ENCODE measurements at regions not wholly inside any gene's neighbourhood (a gene's known extent, or its start where the extent isn't known, plus 50 kb on each side); places are given as distances from the start of the nearest gene placed in this dataset.

GRCh38 chr3:106640353-106640752 is 736.9 kb upstream of the CCDC54 start:
- H3K36me3 ChIP-seq = no peaks in the 10 kb centered on the region
- H3K27ac ChIP-seq = no peak overlapping the region
- H3K4me3 ChIP-seq = no peak overlapping the region
- TF ChIP-seq EP300 (IDR thresholded peaks at IDR 0.05) (no peak), POLR2AphosphoS5 (IDR thresholded peaks at IDR 0.05) (no peak), POLR2A (IDR thresholded peaks at IDR 0.05) (no peak)
- TF ChIP-seq, protein P1, sequence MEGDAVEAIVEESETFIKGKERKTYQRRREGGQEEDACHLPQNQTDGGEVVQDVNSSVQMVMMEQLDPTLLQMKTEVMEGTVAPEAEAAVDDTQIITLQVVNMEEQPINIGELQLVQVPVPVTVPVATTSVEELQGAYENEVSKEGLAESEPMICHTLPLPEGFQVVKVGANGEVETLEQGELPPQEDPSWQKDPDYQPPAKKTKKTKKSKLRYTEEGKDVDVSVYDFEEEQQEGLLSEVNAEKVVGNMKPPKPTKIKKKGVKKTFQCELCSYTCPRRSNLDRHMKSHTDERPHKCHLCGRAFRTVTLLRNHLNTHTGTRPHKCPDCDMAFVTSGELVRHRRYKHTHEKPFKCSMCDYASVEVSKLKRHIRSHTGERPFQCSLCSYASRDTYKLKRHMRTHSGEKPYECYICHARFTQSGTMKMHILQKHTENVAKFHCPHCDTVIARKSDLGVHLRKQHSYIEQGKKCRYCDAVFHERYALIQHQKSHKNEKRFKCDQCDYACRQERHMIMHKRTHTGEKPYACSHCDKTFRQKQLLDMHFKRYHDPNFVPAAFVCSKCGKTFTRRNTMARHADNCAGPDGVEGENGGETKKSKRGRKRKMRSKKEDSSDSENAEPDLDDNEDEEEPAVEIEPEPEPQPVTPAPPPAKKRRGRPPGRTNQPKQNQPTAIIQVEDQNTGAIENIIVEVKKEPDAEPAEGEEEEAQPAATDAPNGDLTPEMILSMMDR (IDR thresholded peaks at IDR 0.05) = no peak
- H3K4me1 ChIP-seq = no peaks in the 10 kb centered on the region
- WGBS, 2 donors = 60 to 68% methylated on average over 1 of the region's 1 CpG
- H3K27me3 ChIP-seq = no peaks in the 10 kb centered on the region
- ATAC-seq (ENCODE audit: low FRiP score in 2 of 2) = no peak
- no peak for DNase-seq
- H3K9me3 ChIP-seq = peaks cover 0 to 4% (median 0%) of the 10 kb centered on the region in 4 donors

DNA sequence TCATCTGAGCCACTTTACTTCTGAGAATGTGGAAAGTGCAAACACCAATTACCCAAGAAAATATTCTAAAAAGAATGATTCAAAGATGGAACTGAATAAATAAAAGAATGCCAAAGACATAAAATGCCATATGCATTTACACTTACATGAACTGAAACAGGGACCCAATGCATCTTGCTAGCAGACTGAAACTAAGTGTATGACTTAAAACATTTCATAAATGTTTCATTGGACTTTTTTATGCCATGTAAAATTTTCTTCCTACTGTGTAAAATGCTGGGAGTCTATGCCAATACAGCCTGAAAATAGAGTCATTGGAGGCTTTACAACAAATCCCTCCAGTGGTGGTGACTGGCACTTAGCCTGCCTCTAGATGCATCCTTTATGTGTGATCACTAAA is 735.1 kb upstream of the CCDC54 start:
- no peaks in the 10 kb centered on the region for H3K27me3 ChIP-seq
- H3K4me1 ChIP-seq = no peaks in the 10 kb centered on the region
- TF ChIP-seq, protein P1 (IDR thresholded peaks at IDR 0.05) = no peak
- TF ChIP-seq POLR2AphosphoS5 (IDR thresholded peaks at IDR 0.05) (no peak), EP300 (IDR thresholded peaks at IDR 0.05) (no peak), POLR2A (IDR thresholded peaks at IDR 0.05) (no peak)
- no peak for DNase-seq
- no peak for ATAC-seq (ENCODE audit: low FRiP score in 2 of 2)
- no peaks in the 10 kb centered on the region for H3K36me3 ChIP-seq
- no peak overlapping the region for H3K4me3 ChIP-seq
- peaks cover 0 to 4% (median 0%) of the 10 kb centered on the region in 4 donors for H3K9me3 ChIP-seq
- H3K27ac ChIP-seq = no peak overlapping the region

GRCh38 chr3:106643684-106644161 is 733.5 kb upstream of the CCDC54 start:
- Histone ChIP-seq H3K4me1 (no peaks in the 10 kb centered on the region), H3K36me3 (no peaks in the 10 kb centered on the region), H3K9me3 (peaks cover 0 to 4% (median 0%) of the 10 kb centered on the region in 4 donors), H3K27me3 (no peaks in the 10 kb centered on the region), H3K27ac (no peak overlapping the region), H3K4me3 (no peak overlapping the region)
- peak in 1 of 2 donors; percentile 44 for ATAC-seq (ENCODE audit: low FRiP score in 2 of 2)
- WGBS, 2 donors = 93 to 96% methylated on average over 6 to 30 of the region's 33 CpGs
- peak in 1 of 2 donors; percentile 78 for DNase-seq
- TF ChIP-seq EP300 (IDR thresholded peaks at IDR 0.05) = no peak
- no peak for TF ChIP-seq POLR2AphosphoS5 (IDR thresholded peaks at IDR 0.05)
- TF ChIP-seq, protein P1 (IDR thresholded peaks at IDR 0.05) = no peak
- no peak for TF ChIP-seq POLR2A (IDR thresholded peaks at IDR 0.05)

GRCh38 chr3:106673926-106674569 is 703.2 kb upstream of the CCDC54 start:
- ATAC-seq (ENCODE audit: low FRiP score in 2 of 2) (peak in 1 of 2 donors; percentile 55), DNase-seq (no peak)
- no peak overlapping the region for H3K4me3 ChIP-seq
- no peaks in the 10 kb centered on the region for H3K27me3 ChIP-seq
- no peaks in the 10 kb centered on the region for H3K4me1 ChIP-seq
- no peak for TF ChIP-seq POLR2A (IDR thresholded peaks at IDR 0.05)
- TF ChIP-seq EP300 (IDR thresholded peaks at IDR 0.05) = no peak
- no peak for TF ChIP-seq POLR2AphosphoS5 (IDR thresholded peaks at IDR 0.05)
- H3K27ac ChIP-seq = no peak overlapping the region
- whole genome bisulfite sequencing, 2 donors = 73 to 82% methylated on average over 2 of the region's 2 CpGs
- no peaks in the 10 kb centered on the region for H3K36me3 ChIP-seq
- H3K9me3 ChIP-seq = no peaks in the 10 kb centered on the region

DNA sequence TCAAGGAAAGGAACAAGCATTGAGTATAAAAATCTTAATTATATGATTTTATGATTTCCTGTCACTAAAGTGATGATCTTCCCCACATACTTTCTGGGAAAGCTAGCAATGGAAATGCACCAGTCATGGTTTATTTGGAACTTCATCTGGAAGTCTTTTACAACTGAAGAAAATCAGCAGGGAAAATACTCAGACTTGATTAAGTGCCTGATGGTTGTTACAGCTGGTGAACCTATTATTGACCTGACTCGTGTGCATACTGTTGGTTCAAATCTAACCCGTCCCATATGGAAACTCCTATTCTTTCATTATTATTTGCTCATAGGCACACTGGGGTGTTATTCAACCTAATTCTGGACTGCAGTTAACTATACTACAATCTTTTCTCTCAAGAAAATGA is 701.8 kb upstream of the CCDC54 start:
- DNase-seq = no peak
- no peak for ATAC-seq (ENCODE audit: low FRiP score in 2 of 2)

More for the DNA sequence above, 701.8 kb upstream of the CCDC54 start:
- no peak overlapping the region for H3K27ac ChIP-seq
- no peaks in the 10 kb centered on the region for H3K36me3 ChIP-seq
- 73 to 79% methylated on average over 2 of the region's 2 CpGs for WGBS, 2 donors
- TF ChIP-seq, protein P1 (IDR thresholded peaks at IDR 0.05) = no peak
- TF ChIP-seq EP300 (IDR thresholded peaks at IDR 0.05) (no peak), POLR2AphosphoS5 (IDR thresholded peaks at IDR 0.05) (no peak), POLR2A (IDR thresholded peaks at IDR 0.05) (no peak)
- H3K4me3 ChIP-seq = no peak overlapping the region
- no peaks in the 10 kb centered on the region for H3K4me1 ChIP-seq
- H3K27me3 ChIP-seq = no peaks in the 10 kb centered on the region
- no peaks in the 10 kb centered on the region for H3K9me3 ChIP-seq

Data from upper lobe of left lung (tissue), 6 donors.